ENCODE measurements at regions not wholly inside any gene's neighbourhood (a gene's known extent, or its start where the extent isn't known, plus 50 kb on each side); places are given as distances from the start of the nearest gene placed in this dataset.

DNA sequence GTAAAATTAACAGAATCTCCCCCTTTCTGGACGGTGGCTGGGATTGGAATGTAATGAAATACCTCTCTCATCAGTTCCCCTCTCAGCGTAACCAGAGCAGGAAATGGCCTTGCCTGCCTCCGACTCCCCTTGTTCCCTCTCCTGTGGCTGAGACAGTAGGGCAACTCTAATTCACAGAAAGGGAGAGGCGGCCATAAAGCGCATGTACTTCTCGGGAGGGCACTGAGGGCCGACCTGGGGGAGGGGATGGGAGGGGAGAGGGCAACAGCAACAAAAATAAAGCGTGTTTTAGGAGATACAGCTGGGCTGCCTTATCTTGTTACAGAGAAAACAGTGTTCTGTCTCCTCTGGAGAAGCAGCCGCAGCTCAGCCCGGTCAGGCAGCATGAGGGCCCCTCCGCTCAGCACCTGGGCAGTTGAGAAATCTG, 783.3 kb upstream of the ARRDC4 start:
- Mint-ChIP-seq H3K27ac (no peak overlapping the region), H3K4me1 (no peaks in the 10 kb centered on the region), H3K9me3 (peaks cover 0 to 2% (median under 1%) of the 10 kb centered on the region in 6 donors), H3K4me3 (no peak overlapping the region), H3K27me3 (ENCODE audit: low read depth in 3 of 3) (peaks cover 0 to 1% (median 0%) of the 10 kb centered on the region in 3 donors), H3K36me3 (no peaks in the 10 kb centered on the region)
- no peak for DNase-seq

DNA sequence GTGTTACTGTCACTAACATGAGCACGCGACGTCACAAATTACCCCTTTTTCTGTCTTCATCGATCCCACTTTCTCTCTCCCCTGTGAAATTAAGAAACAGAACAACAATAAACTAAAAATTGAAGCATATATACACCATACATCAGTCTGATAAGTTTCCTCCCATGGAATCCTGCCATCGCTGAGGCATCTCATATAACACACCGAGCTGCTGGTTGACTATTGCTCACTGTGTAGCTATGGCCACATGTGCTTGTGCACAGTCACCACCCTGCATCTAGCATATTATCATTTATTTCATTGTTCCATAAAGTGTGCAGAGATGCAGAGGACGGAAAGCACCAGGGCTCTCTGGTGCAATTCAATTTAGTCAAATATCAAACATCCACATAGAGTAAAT, 777.9 kb upstream of the ARRDC4 start:
- no peak for DNase-seq
- no peak overlapping the region for H3K27ac Mint-ChIP-seq
- no peaks in the 10 kb centered on the region for H3K4me1 Mint-ChIP-seq
- no peaks in the 10 kb centered on the region for H3K36me3 Mint-ChIP-seq
- peaks cover 0 to 4% (median 0%) of the 10 kb centered on the region in 6 donors for H3K9me3 Mint-ChIP-seq
- no peak overlapping the region for H3K4me3 Mint-ChIP-seq
- H3K27me3 Mint-ChIP-seq (ENCODE audit: low read depth in 3 of 3), result no peaks in the 10 kb centered on the region

DNA sequence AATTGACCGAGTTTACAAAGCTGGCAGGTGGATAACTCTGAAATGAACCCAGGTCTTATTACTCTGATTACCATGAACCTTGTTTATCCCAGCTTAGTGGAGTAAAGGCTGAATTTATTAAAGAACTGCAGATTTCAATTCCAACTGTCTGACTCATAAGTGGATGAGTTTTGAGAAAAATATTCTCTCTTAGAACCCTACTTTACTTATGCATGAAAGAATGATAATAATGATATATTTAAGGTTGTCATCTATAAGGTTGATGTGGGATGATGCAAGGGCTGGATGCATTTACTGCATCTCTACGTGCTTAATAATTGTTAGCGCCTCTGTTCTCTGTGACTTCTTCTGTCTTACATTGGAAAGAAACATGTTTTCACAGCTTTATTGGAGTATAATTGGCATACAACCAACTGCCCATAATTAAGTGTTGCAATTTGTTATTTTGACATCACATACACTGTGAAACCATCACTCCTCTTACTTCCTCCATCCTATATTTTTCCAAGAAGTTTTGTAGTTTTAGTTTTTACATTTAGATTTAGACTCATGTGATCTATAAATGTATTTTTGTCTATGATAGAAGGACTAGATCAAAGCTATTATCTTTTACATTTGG, 771.2 kb upstream of the ARRDC4 start:
- Mint-ChIP-seq H3K4me1 (no peaks in the 10 kb centered on the region), H3K27ac (no peak overlapping the region), H3K36me3 (no peaks in the 10 kb centered on the region), H3K9me3 (peaks cover 0 to 11% (median 2%) of the 10 kb centered on the region in 6 donors), H3K27me3 (ENCODE audit: low read depth in 3 of 3) (no peaks in the 10 kb centered on the region), H3K4me3 (no peak overlapping the region)
- no peak for DNase-seq

DNA sequence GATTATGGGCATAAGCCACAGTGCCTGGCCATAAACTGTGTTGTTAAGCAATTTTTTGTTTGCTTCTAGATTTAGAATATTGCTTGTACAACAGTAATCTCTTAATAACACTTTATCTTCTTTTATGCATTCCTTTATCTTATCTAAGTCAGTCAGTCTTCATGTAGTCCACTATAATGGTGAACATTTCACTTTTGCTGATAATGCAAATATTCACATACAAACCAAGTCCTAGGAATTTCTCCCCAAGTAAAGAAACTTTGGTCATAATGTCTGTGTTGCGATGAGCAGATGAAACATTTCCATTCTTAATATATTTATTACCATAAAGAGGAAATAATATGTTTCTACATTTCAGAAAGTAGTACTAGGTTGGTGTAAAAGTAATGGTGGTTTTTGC, 765.8 kb upstream of the ARRDC4 start:
- Mint-ChIP-seq H3K4me3 (no peak overlapping the region), H3K9me3 (peaks cover 0 to 11% (median 4%) of the 10 kb centered on the region in 6 donors), H3K27me3 (ENCODE audit: low read depth in 3 of 3) (peaks cover 0 to 2% (median 0%) of the 10 kb centered on the region in 3 donors), H3K27ac (no peak overlapping the region), H3K36me3 (no peaks in the 10 kb centered on the region), H3K4me1 (no peaks in the 10 kb centered on the region)
- no peak for DNase-seq

DNA sequence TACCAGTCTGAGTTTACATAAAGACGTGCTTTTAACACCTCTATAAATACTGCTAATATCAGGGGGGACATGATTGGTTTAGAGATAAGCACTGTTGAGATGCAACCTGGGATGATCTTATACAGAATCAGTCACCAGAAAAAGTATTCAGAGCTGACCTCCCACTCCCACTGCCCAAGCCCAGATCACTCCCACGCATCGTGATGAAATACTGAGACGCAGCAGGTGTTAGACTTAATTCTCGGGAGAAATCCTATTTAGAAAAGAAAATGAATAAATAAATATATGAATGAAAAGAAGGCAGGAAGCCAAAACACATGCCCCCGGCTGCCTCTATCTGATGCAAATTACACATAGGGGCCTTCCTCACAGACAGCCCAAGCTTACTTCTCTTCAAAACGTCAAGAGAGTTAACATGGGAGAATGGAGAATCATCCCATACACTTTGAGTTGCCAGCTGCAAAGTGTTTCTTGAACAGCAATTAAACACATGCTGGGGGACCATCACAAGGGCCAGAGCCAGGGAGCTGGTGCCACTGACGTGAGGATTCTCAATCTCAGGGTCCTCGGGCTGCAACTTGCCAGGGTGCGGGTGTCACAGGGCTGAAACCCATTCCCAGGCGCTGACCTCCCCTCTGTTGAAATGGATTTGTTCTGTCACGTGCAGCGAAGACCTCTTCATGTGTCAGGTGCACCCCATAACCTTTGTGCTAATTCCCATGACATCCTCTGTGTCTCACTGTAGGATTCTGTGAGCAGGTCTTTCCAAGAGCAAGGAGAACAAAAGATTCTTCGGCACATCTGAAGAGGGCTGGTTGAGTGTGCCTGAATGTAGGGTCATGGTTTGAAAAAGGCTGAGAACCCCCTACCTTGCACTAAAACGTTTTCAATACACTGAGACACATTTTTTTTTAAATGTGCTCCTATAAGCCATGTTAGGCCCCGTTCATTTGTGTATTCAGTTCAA, 764.2 kb upstream of the ARRDC4 start:
- no peak for DNase-seq
- Mint-ChIP-seq H3K4me3 (no peak overlapping the region), H3K27ac (no peak overlapping the region), H3K9me3 (peaks cover 0 to 11% (median 4%) of the 10 kb centered on the region in 6 donors), H3K4me1 (no peaks in the 10 kb centered on the region), H3K27me3 (ENCODE audit: low read depth in 3 of 3) (peaks cover 0 to 2% (median 0%) of the 10 kb centered on the region in 3 donors), H3K36me3 (no peaks in the 10 kb centered on the region)

DNA sequence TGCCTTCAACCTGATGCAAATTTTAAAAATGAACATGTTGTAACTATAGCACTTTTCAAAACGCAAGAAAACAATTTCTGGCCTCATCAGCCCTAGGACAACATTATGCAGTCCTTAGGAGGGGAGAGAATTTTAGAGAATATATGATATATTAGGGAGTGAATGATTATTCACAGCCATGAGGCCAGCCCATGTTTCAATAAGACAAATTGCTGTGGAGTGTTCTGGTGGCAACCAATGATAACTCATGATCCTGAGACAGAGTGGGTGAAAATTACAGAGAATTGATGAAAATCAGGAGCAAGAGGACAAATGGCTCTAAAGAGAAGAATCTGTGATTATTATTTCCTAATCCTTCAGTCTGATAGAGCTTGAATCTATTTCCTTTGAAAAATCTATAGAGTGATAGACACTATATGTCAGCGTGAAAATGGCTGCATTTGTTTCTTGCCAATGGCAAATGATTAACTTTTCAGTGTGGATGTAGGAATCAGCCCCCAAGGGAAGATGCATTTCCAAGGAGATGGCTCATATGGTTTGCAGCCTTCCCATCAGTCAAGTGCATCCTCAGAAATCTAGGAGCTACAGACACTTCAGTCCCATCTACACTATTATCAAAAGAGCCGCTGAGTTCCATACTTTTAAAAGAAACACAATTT, 761.0 kb upstream of the ARRDC4 start:
- H3K36me3 Mint-ChIP-seq, result no peaks in the 10 kb centered on the region
- H3K27ac Mint-ChIP-seq, result no peak overlapping the region
- H3K27me3 Mint-ChIP-seq (ENCODE audit: low read depth in 3 of 3), result no peaks in the 10 kb centered on the region
- H3K9me3 Mint-ChIP-seq, result peaks cover 0 to 5% (median 3%) of the 10 kb centered on the region in 6 donors
- DNase-seq, result no peak
- no peak overlapping the region for H3K4me3 Mint-ChIP-seq
- no peaks in the 10 kb centered on the region for H3K4me1 Mint-ChIP-seq

DNA sequence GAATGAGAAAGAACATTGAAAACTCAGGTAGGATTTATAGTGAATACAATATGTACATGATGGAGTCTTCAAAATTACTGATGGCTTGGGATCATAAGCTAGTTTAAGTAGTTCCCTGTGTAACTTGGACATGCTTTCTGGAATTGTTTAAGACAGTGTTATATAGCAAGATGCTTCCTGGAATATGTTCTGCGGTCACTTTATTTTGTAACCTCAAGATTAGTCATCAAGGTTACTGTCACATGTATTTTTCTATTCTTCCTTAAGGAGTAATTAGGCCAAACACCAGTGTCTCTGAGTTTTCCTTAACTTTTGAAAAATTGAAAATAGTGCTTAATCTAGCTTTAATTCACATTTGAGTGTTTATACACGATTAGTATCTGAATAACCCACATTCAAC, 760.3 kb upstream of the ARRDC4 start:
- no peaks in the 10 kb centered on the region for H3K27me3 Mint-ChIP-seq (ENCODE audit: low read depth in 3 of 3)
- H3K4me3 Mint-ChIP-seq, result no peak overlapping the region
- H3K27ac Mint-ChIP-seq, result no peak overlapping the region
- no peaks in the 10 kb centered on the region for H3K4me1 Mint-ChIP-seq
- H3K9me3 Mint-ChIP-seq, result peaks cover 0 to 5% (median 0%) of the 10 kb centered on the region in 6 donors
- no peaks in the 10 kb centered on the region for H3K36me3 Mint-ChIP-seq
- no peak for DNase-seq

DNA sequence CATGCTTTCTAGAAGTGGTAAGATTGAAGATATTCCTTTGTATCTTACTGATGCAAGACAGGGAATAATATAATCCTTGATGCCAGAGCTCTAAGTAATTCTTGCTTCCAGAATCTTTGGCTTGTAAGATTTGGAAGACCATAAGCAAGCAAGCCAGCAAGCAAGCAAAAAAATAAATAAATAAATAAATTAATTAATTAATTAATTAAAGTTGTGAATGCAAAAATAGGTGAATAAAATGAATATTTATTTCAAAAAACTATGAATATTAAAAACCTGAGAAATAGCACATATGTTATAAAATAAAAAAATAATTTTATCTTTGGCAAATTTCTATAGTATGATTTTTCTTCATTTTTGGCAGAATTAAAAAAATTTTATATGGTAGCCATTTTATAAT, 750.2 kb upstream of the ARRDC4 start:
- DNase-seq, result no peak
- no peak overlapping the region for H3K27ac Mint-ChIP-seq
- H3K27me3 Mint-ChIP-seq (ENCODE audit: low read depth in 3 of 3), result no peaks in the 10 kb centered on the region
- H3K36me3 Mint-ChIP-seq, result no peaks in the 10 kb centered on the region
- no peak overlapping the region for H3K4me3 Mint-ChIP-seq
- H3K4me1 Mint-ChIP-seq, result no peaks in the 10 kb centered on the region
- H3K9me3 Mint-ChIP-seq, result peaks cover 0 to 4% (median 0%) of the 10 kb centered on the region in 6 donors

DNA sequence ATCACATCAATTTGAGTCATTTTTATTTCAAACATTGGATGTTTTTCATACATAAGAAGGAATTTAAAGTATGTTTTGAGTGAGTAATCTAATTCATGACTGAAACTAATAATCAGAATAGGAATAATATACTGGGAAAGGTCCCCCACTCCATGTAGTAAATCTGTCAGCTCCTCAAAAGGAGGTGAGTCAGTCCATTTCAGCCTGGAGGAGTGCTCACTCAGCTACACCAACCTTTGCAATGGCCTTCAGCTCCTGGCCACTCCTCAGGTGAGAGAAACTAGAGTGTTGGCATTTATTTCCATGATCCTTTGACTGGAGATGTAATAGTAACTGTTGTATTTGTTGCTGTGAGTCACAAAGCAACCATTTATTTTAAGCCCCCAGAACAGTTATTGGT, 744.9 kb upstream of the ARRDC4 start:
- Mint-ChIP-seq H3K27ac (no peak overlapping the region), H3K9me3 (peaks cover 0 to 5% (median 0%) of the 10 kb centered on the region in 6 donors), H3K36me3 (no peaks in the 10 kb centered on the region), H3K4me3 (no peak overlapping the region), H3K27me3 (ENCODE audit: low read depth in 3 of 3) (no peaks in the 10 kb centered on the region), H3K4me1 (no peaks in the 10 kb centered on the region)
- no peak for DNase-seq

DNA sequence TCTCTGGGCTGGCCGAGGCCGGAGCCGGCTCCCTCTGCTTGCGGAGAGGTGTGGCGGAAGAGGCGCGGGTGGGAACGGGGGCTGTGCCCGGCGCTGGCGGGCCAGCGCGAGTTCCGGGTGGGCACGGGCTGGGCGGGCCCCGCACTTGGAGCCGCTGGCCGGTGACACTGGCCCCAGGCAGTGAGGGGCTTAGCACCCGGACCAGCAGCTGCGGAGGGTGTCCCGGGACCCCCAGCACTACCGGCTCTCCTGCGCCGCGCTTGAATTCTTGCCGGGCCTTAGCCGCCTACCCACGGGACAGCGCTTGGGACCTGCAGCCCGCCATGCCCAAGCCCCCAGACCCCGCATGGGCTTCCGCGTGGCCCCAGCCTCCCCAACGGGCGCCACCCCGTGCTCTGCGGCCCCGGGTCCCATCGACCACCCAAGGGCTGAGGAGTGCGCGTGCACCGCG, 736.3 kb upstream of the ARRDC4 start:
- Mint-ChIP-seq H3K36me3 (no peaks in the 10 kb centered on the region), H3K9me3 (peaks cover 0 to 5% (median under 1%) of the 10 kb centered on the region in 6 donors), H3K4me1 (no peaks in the 10 kb centered on the region), H3K27ac (no peak overlapping the region), H3K27me3 (ENCODE audit: low read depth in 3 of 3) (peaks cover 0 to 2% (median 1%) of the 10 kb centered on the region in 3 donors), H3K4me3 (no peak overlapping the region)
- no peak for DNase-seq

DNA sequence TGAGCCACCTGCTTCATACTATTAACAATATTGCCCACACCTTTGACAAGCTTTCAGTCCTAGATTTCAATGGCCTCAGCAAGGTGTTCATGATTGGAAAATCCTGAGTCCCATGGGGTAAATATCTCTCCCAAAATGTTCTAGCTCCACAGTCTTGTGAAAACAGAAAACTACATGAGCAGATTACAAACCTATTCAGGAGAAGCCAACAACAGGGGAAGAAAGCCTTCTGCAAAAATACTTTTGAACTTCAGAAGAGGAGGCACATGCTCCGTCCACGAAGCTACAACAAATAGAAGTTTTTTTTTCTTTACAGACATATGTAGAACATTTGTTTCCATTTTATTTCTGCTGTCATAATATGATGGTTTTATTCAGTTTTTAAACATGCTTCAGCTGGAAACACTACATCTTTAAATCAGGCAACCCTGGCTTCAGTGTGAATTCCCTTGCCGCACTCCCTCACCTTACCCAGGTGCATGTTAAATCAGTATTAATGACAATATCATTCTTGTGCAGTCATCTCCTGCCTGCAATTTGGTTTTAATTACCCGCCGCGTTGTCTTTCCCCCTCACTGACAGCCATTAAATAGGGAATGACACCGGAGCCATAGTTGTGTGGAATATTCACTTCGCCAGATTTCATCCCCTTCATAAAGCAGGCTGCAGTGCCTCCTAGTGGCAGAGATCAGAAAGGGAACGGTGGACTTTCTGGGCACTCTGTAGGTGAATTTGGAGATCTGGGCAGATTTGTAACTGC, 725.5 kb upstream of the ARRDC4 start:
- Mint-ChIP-seq H3K27me3 (ENCODE audit: low read depth in 3 of 3) (peaks cover 0 to 5% (median 0%) of the 10 kb centered on the region in 3 donors), H3K4me1 (no peaks in the 10 kb centered on the region), H3K4me3 (no peak overlapping the region), H3K36me3 (no peaks in the 10 kb centered on the region), H3K9me3 (no peaks in the 10 kb centered on the region), H3K27ac (no peak overlapping the region)
- no peak for DNase-seq

DNA sequence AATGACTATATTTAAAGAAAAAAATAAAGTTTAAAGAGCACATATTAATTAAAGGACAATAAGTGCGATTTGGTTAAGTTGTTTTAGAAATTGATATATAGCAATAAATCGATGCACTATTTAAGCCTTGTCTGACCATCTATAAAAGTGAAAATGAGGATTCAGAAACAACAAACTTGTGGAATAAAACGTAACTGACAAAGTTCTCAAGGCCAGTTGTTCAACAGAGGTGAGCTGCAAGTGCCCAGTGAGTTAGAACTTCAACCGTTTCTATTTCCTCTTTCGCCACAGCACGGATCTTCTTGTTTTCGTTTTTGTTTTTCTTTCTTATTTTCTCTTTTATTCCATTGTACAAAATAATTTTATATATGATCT, 724.9 kb upstream of the ARRDC4 start:
- Mint-ChIP-seq H3K4me1 (no peaks in the 10 kb centered on the region), H3K27me3 (ENCODE audit: low read depth in 3 of 3) (peaks cover 0 to 5% (median 0%) of the 10 kb centered on the region in 3 donors), H3K9me3 (no peaks in the 10 kb centered on the region), H3K36me3 (no peaks in the 10 kb centered on the region), H3K27ac (no peak overlapping the region), H3K4me3 (no peak overlapping the region)
- no peak for DNase-seq

DNA sequence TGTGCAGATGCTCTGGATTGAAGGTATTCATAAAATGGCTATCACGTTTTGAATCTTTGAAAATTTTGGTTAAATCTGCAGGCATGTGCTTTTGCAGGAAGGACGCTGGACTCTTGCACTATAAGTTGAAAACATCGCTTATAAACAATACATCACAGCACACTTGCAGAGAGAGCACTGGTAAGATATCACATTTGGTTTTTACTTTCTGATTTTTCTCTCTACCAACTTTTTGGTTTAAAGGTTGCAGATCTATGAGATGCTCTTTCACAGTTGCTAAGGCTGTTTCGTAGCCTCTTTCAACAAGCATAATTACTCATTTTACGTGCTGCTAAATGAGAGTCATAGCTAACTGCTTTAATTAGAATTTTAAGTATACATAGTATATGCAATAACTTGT, 724.4 kb upstream of the ARRDC4 start:
- peaks cover 0 to 5% (median 0%) of the 10 kb centered on the region in 3 donors for H3K27me3 Mint-ChIP-seq (ENCODE audit: low read depth in 3 of 3)
- no peaks in the 10 kb centered on the region for H3K36me3 Mint-ChIP-seq
- no peak overlapping the region for H3K4me3 Mint-ChIP-seq
- no peaks in the 10 kb centered on the region for H3K4me1 Mint-ChIP-seq
- H3K9me3 Mint-ChIP-seq, result no peaks in the 10 kb centered on the region
- no peak for DNase-seq
- H3K27ac Mint-ChIP-seq, result no peak overlapping the region

Data from immature natural killer cell (primary cell).